ENCODE measurements at regions not wholly inside any gene's neighbourhood (a gene's known extent, or its start where the extent isn't known, plus 50 kb on each side); places are given as distances from the start of the nearest gene placed in this dataset.

DNA sequence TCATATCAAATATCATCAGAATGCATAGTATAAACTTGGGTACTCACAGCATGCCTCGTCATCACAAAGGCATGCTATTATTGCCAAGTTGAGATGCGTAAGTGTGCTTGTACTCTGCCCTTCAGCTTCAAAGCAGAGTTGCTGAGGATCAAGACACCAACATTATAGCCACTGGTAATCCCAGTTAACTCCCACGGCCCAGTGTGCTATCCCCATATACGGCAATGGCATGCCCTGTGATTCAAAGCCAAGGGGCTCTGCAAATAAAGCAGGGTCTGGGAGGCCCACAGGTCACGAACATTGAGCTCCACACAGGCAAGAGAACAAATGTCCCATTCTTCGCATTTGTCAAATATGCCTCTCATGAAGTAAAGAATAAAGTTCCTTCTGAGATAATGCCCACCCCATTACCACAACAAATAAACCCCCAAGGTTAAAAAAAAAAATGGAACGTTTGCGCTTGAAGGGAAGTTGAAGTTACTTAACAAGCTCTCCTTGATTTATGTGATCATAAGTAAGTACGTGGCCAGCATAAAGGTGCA lies 298.1 kb upstream of the NECTIN3 start:
- TF ChIP-seq TAF1 (conservative IDR thresholded peaks at IDR 0.05) = no peak
- TF ChIP-seq, protein P1, sequence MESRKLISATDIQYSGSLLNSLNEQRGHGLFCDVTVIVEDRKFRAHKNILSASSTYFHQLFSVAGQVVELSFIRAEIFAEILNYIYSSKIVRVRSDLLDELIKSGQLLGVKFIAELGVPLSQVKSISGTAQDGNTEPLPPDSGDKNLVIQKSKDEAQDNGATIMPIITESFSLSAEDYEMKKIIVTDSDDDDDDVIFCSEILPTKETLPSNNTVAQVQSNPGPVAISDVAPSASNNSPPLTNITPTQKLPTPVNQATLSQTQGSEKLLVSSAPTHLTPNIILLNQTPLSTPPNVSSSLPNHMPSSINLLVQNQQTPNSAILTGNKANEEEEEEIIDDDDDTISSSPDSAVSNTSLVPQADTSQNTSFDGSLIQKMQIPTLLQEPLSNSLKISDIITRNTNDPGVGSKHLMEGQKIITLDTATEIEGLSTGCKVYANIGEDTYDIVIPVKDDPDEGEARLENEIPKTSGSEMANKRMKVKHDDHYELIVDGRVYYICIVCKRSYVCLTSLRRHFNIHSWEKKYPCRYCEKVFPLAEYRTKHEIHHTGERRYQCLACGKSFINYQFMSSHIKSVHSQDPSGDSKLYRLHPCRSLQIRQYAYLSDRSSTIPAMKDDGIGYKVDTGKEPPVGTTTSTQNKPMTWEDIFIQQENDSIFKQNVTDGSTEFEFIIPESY (IDR thresholded peaks at IDR 0.05) = no peak
- TF ChIP-seq, protein P2, sequence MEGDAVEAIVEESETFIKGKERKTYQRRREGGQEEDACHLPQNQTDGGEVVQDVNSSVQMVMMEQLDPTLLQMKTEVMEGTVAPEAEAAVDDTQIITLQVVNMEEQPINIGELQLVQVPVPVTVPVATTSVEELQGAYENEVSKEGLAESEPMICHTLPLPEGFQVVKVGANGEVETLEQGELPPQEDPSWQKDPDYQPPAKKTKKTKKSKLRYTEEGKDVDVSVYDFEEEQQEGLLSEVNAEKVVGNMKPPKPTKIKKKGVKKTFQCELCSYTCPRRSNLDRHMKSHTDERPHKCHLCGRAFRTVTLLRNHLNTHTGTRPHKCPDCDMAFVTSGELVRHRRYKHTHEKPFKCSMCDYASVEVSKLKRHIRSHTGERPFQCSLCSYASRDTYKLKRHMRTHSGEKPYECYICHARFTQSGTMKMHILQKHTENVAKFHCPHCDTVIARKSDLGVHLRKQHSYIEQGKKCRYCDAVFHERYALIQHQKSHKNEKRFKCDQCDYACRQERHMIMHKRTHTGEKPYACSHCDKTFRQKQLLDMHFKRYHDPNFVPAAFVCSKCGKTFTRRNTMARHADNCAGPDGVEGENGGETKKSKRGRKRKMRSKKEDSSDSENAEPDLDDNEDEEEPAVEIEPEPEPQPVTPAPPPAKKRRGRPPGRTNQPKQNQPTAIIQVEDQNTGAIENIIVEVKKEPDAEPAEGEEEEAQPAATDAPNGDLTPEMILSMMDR (IDR thresholded peaks at IDR 0.05; ENCODE audit: low read depth, low read length, missing input control) = no peak
- no peak for TF ChIP-seq YY1 (IDR thresholded peaks at IDR 0.05)
- no peak for TF ChIP-seq GABPA (IDR thresholded peaks at IDR 0.05 in 1 of 2, conservative IDR thresholded peaks at IDR 0.05 in 1 of 2)
- TF ChIP-seq, protein P3, sequence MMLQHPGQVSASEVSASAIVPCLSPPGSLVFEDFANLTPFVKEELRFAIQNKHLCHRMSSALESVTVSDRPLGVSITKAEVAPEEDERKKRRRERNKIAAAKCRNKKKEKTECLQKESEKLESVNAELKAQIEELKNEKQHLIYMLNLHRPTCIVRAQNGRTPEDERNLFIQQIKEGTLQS (IDR thresholded peaks at IDR 0.05) = no peak
- TF ChIP-seq, protein P4, sequence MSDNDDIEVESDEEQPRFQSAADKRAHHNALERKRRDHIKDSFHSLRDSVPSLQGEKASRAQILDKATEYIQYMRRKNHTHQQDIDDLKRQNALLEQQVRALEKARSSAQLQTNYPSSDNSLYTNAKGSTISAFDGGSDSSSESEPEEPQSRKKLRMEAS (IDR thresholded peaks at IDR 0.05) = no peak
